Omental fat pad (tissue), 3 donors: ENCODE measurements at regions not wholly inside any gene's neighbourhood (a gene's known extent, or its start where the extent isn't known, plus 50 kb on each side); places are given as distances from the start of the nearest gene placed in this dataset.

Experiments
- ATAC-seq: fragments of 150-250 bp; one replicate; pipeline ENCODE4 v1.9.1; 2016; ENCODE audit warnings: mild to moderate bottlenecking, moderate library complexity; ENCODE audit not compliant: low FRiP score
- DNase-seq: peaks from one replicate; pipeline ENCODE4 v3.0.0-alpha.2; 2019; ENCODE audit warnings: low spot score
- CTCF ChIP-seq, 3 donors: fragments of 450-650 bp; IDR thresholded peaks; one replicate each; pipeline ENCODE4 v1.5.1; 2016 to 2017; ENCODE audit warnings: antibody characterized with exemption in 3 of 3, mild to moderate bottlenecking in 3 of 3, moderate library complexity in 2 of 3

DNA sequence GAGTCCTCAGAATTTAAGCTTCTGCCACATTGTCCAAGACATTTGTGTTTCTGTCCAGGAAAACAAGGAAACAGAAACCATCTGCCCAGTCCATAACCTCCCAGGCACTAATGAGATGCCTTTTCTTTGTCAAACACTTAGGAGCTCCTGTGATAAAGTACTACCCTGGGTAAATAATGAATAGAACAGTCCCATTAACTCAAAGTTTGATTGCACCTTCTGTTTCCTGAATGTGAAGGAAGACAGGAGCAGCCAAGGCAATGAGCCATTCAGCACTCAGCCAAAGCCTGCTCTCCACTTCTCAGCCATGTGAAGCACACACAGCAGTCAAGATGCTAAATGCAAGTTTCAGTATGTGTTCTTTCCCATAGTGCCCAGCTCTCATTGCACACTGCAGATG, 199.8 kb downstream of the SEC16B start:
- no peak for ATAC-seq
- TF ChIP-seq CTCF (IDR thresholded peaks at IDR 0.05) = no peak
- DNase-seq = no peak

- no peak for DNase-seq
- no peak for ATAC-seq
Measured at GRCh38 chr1:177755851-177756560, 213.9 kb downstream of the SEC16B start.

GRCh38 chr1:177754603-177755002, 215.3 kb downstream of the SEC16B start:
- TF ChIP-seq CTCF (IDR thresholded peaks at IDR 0.05) = no peak
- no peak for ATAC-seq

More at GRCh38 chr1:177755851-177756560, 213.9 kb downstream of the SEC16B start:
- TF ChIP-seq CTCF (IDR thresholded peaks at IDR 0.05) = no peak

DNA sequence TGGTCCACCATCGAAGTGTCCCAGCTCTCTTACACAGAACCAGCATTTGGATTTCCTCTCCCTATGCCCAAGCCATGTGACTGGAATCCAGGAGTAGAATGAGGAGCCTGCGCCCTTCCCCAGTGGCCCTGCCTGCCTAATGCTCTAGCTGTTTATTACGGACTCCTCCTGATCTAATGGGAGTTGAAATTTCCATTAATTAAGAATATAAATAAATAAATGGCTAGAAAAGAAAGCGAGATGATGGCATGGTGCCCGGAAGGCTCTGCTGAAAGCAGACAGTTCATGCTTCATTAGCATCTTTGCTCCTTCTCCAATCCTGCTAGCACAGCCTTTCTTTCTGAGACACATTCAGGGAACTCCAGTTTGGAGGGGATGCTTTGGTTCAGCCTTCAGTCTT, 216.2 kb downstream of the SEC16B start:
- DNase-seq (no peak), ATAC-seq (no peak)
- no peak for TF ChIP-seq CTCF (IDR thresholded peaks at IDR 0.05)

More at GRCh38 chr1:177754603-177755002, 215.3 kb downstream of the SEC16B start:
- no peak for DNase-seq

GRCh38 chr1:177748080-177748801, 221.6 kb downstream of the SEC16B start:
- DNase-seq (no peak), ATAC-seq (no peak)
- TF ChIP-seq CTCF (IDR thresholded peaks at IDR 0.05) = no peak

- no peak for ATAC-seq
- no peak for DNase-seq
- TF ChIP-seq CTCF (IDR thresholded peaks at IDR 0.05) = no peak
Measured at GRCh38 chr1:177746155-177746554, 223.7 kb downstream of the SEC16B start.

DNA sequence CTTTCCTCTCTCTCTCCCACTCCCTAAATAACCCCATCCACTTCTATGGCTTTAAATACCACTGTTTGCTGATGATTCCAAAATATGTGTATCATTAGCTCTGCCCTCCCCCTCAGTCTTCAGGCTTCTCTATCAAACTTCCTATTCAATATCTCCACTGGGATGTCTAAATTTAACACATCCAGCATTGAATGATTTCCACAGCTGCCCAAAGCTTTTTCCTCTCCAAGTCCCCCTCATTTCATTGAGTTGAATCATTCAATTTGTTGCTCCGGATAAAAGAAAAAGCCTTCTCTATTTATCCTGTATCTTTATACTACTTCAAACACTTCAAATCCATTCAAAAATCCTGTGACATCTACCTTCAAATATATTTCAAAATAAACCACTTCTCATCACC, 225.0 kb downstream of the SEC16B start:
- DNase-seq (no peak), ATAC-seq (no peak)
- no peak for TF ChIP-seq CTCF (IDR thresholded peaks at IDR 0.05)
